WERI-Rb-1 (cell line): ENCODE measurements at regions not wholly inside any gene's neighbourhood (a gene's known extent, or its start where the extent isn't known, plus 50 kb on each side); places are given as distances from the start of the nearest gene placed in this dataset.

ENCODE experiments used
- DNase-seq: peaks from one replicate; pipeline ENCODE4 v3.0.0-alpha.2; 2020
- H3K27ac ChIP-seq: fragments of 250-450 bp; sonication (Bioruptor Pico); 2 replicates; pipeline ENCODE4 v1.5.1; 2020; ENCODE audit warnings: mild to moderate bottlenecking, moderate library complexity
- H3K27me3 ChIP-seq: fragments of 250-450 bp; sonication (Bioruptor Pico); 2 replicates; pipeline ENCODE4 v1.5.1; 2021; ENCODE audit warnings: mild to moderate bottlenecking, low read depth, moderate library complexity; ENCODE audit not compliant: insufficient read depth, severe bottlenecking
- H3K36me3 ChIP-seq: fragments of 250-450 bp; sonication (Bioruptor Pico); 2 replicates; pipeline ENCODE4 v1.5.1; 2020; ENCODE audit warnings: mild to moderate bottlenecking, moderate library complexity
- H3K4me3 ChIP-seq: 2 replicates; pipeline ENCODE4 v1.5.1; 2011; ENCODE audit warnings: low read depth, mild to moderate bottlenecking, control low read depth, low read length
- H3K9me3 ChIP-seq: fragments of 250-450 bp; sonication (Bioruptor Pico); 2 replicates; pipeline ENCODE4 v1.5.1; 2021; ENCODE audit warnings: mild to moderate bottlenecking, moderate library complexity; ENCODE audit not compliant: severe bottlenecking
- CTCF ChIP-seq: IDR thresholded peaks from 2 replicates; pipeline ENCODE4 v1.5.1; 2011; ENCODE audit warnings: low read depth, mild to moderate bottlenecking, control low read depth, inconsistent platforms, low read length

- Histone ChIP-seq H3K27ac (no peak overlapping the region), H3K27me3 (no peaks in the 10 kb centered on the region), H3K9me3 (no peaks in the 10 kb centered on the region), H3K4me3 (no peak overlapping the region), H3K36me3 (no peaks in the 10 kb centered on the region)
- DNase-seq = no peak
- no peak for TF ChIP-seq CTCF
Observed at GRCh38 chr16:86808863-86809444, 230.6 kb downstream of the FOXL1 start.

- no peak overlapping the region for H3K4me3 ChIP-seq
- no peaks in the 10 kb centered on the region for H3K27me3 ChIP-seq
- H3K9me3 ChIP-seq = no peaks in the 10 kb centered on the region
- H3K36me3 ChIP-seq = no peaks in the 10 kb centered on the region
- TF ChIP-seq CTCF = no peak
- no peak overlapping the region for H3K27ac ChIP-seq
- DNase-seq = no peak
Observed at GRCh38 chr16:86809458-86809955, 231.2 kb downstream of the FOXL1 start.

DNA sequence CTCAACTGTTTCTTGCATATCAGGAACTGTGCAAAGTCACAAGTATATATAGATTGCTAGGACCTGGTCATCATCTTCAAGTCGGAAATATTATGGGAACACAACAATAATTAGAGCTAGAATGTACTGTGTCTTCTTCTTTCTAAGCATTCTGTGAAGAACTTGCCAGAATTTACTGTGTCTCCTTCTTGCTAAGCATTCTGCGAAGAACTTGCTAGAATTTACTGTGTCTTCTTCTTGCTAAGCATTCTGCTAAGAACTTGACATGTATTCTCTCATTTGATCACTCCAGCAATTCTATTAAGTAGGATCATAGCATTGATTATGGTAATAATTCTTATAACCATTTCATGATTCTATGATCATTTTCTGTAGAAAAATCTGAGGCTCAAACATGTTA is 231.7 kb downstream of the FOXL1 start:
- H3K27me3 ChIP-seq = no peaks in the 10 kb centered on the region

DNA sequence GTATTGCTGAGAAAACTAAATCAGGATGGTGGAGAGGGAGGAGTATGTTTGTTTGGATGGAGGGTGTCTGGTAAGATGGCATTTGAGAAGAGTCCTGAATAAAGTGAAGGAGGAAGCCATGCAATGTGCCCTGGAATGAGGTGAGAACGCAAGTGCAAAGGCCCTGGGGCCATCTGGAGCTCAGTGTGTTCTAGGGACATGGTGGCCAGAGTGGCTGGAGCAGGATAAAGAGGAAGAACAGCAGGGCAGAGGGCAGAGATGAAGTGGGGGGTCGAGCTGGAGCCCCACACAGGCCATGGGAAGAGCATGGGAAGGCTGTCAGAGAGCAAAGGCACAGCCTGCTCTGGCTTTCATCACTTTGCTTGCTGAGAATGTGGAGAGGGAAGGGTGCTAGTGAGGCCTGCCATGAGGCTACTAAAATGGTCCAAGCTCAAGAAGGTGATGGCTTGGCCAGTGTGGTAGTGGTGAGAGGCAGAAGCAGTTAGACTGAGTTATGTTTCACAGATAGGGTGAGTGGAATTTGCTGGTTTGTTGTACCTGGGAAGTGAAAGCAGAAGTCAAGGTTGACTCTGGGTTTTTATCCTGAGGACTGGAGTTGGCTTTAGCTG is 234.1 kb downstream of the FOXL1 start:
- no peak overlapping the region for H3K27ac ChIP-seq
- no peaks in the 10 kb centered on the region for H3K36me3 ChIP-seq
- H3K9me3 ChIP-seq = no peaks in the 10 kb centered on the region
- no peak for DNase-seq
- no peak for TF ChIP-seq CTCF
- no peak overlapping the region for H3K4me3 ChIP-seq
- no peaks in the 10 kb centered on the region for H3K27me3 ChIP-seq

More for the DNA sequence above, 231.7 kb downstream of the FOXL1 start:
- Histone ChIP-seq H3K27ac (no peak overlapping the region), H3K4me3 (no peak overlapping the region), H3K9me3 (no peaks in the 10 kb centered on the region), H3K36me3 (no peaks in the 10 kb centered on the region)
- no peak for DNase-seq
- TF ChIP-seq CTCF = no peak

GRCh38 chr16:86814256-86814655 is 235.9 kb downstream of the FOXL1 start:
- no peak for DNase-seq
- Histone ChIP-seq H3K4me3 (no peak overlapping the region), H3K36me3 (no peaks in the 10 kb centered on the region), H3K9me3 (no peaks in the 10 kb centered on the region), H3K27me3 (no peaks in the 10 kb centered on the region), H3K27ac (no peak overlapping the region)
- TF ChIP-seq CTCF = no peak
